Smooth muscle cell (in vitro differentiated cells): ENCODE measurements at regions not wholly inside any gene's neighbourhood (a gene's known extent, or its start where the extent isn't known, plus 50 kb on each side); places are given as distances from the start of the nearest gene placed in this dataset.

Source experiments
- DNase-seq: peaks from one replicate; lab custom pipeline; 2025; ENCODE audit not compliant: unreplicated experiment; lab: John Stamatoyannopoulos, UW
- H2AFZ ChIP-seq: fragments of 200-600 bp; sonication (generic); 2 replicates; pipeline ENCODE4 v1.6.0; 2016; ENCODE audit warnings: antibody characterized with exemption, low read depth, mild to moderate bottlenecking
- H3F3A ChIP-seq: fragments of 200-600 bp; sonication (generic); 2 replicates; pipeline ENCODE4 v1.6.0; 2017; ENCODE audit warnings: antibody characterized with exemption, low read depth
- H3K27ac ChIP-seq: fragments of 200-600 bp; sonication (generic); 2 replicates; pipeline ENCODE4 v1.5.1; 2016; ENCODE audit warnings: low read depth, mild to moderate bottlenecking
- H3K27me3 ChIP-seq: fragments of 200-600 bp; sonication (generic); 2 replicates; pipeline ENCODE4 v1.6.1; 2016; ENCODE audit warnings: low read depth, mild to moderate bottlenecking
- H3K36me3 ChIP-seq: fragments of 200-600 bp; sonication (generic); 2 replicates; pipeline ENCODE4 v1.5.1; 2016; ENCODE audit warnings: low read depth
- H3K4me1 ChIP-seq: fragments of 200-600 bp; sonication (generic); 2 replicates; pipeline ENCODE4 v1.5.1; 2016; ENCODE audit warnings: low read depth
- H3K4me2 ChIP-seq: fragments of 200-600 bp; sonication (generic); 2 replicates; pipeline ENCODE4 v1.6.0; 2016; ENCODE audit warnings: mild to moderate bottlenecking
- H3K4me3 ChIP-seq: fragments of 200-600 bp; sonication (generic); 2 replicates; pipeline ENCODE4 v1.5.1; 2016; ENCODE audit warnings: mild to moderate bottlenecking
- H3K79me2 ChIP-seq: fragments of 200-600 bp; sonication (generic); 2 replicates; pipeline ENCODE4 v1.6.0; 2016; ENCODE audit warnings: low read depth, mild to moderate bottlenecking
- H3K9ac ChIP-seq: fragments of 200-600 bp; sonication (generic); 2 replicates; pipeline ENCODE4 v1.6.0; 2016; ENCODE audit warnings: low read depth
- H3K9me3 ChIP-seq: fragments of 200-600 bp; sonication (generic); replicated peaks from 2 replicates; pipeline ENCODE4 v1.5.1; 2016; ENCODE audit warnings: low read depth
- H4K20me1 ChIP-seq: fragments of 200-600 bp; sonication (generic); 2 replicates; pipeline ENCODE4 v1.6.0; 2016; ENCODE audit warnings: low read depth
- CTCF ChIP-seq: fragments of 200-600 bp; sonication (generic); IDR thresholded peaks from 2 replicates; pipeline ENCODE4 v1.5.1; 2017; ENCODE audit warnings: borderline replicate concordance, mild to moderate bottlenecking, antibody characterized with exemption; ENCODE audit not compliant: insufficient read depth, poor library complexity, severe bottlenecking
- WGBS: methylation state at CpG from one replicate; pipeline ENCODE4 v1.1.7; 2016; ENCODE audit warnings: low lambda C conversion rate; 5-methylcytosine and 5-hydroxymethylcytosine counted together

- Histone ChIP-seq H3K27me3 (no peaks in the 10 kb centered on the region), H4K20me1 (no peaks in the 10 kb centered on the region), H3K36me3 (no peaks in the 10 kb centered on the region), H3K4me3 (no peak overlapping the region), H3K9me3 (no peaks in the 10 kb centered on the region), H3K79me2 (no peaks in the 10 kb centered on the region), H2AFZ (no peak overlapping the region), H3F3A (no peaks in the 10 kb centered on the region), H3K4me2 (no peak overlapping the region), H3K9ac (no peak overlapping the region), H3K4me1 (no peaks in the 10 kb centered on the region), H3K27ac (no peak overlapping the region)
- WGBS, result 94% methylated on average over 3 of the region's 3 CpGs
- no peak for DNase-seq
- no peak for TF ChIP-seq CTCF
Measured at GRCh38 chr6:66788579-66788978, 1081.6 kb upstream of the EYS start.

GRCh38 chr6:66772800-66773199 is 1065.8 kb upstream of the EYS start:
- WGBS, result 31% methylated on average over 2 of the region's 2 CpGs
- no peak overlapping the region for H2AFZ ChIP-seq

GRCh38 chr6:66771626-66772025 is 1064.6 kb upstream of the EYS start:
- Histone ChIP-seq H2AFZ (no peak overlapping the region), H3K27ac (no peak overlapping the region), H3K4me3 (no peak overlapping the region), H3F3A (no peaks in the 10 kb centered on the region), H3K4me2 (no peak overlapping the region), H3K9ac (no peak overlapping the region), H3K9me3 (no peaks in the 10 kb centered on the region), H3K4me1 (no peaks in the 10 kb centered on the region), H3K27me3 (no peaks in the 10 kb centered on the region), H4K20me1 (no peaks in the 10 kb centered on the region), H3K36me3 (no peaks in the 10 kb centered on the region), H3K79me2 (no peaks in the 10 kb centered on the region)
- WGBS, result 84% methylated on average over 2 of the region's 2 CpGs
- TF ChIP-seq CTCF, result no peak
- DNase-seq, result no peak

More at GRCh38 chr6:66772800-66773199, 1065.8 kb upstream of the EYS start:
- H3K9ac ChIP-seq, result no peak overlapping the region
- H3K27ac ChIP-seq, result peak overlapping the region; percentile 45
- no peak for TF ChIP-seq CTCF
- H3K27me3 ChIP-seq, result no peaks in the 10 kb centered on the region
- no peaks in the 10 kb centered on the region for H3F3A ChIP-seq
- peak overlapping the region; percentile 11 for H3K4me2 ChIP-seq
- no peaks in the 10 kb centered on the region for H3K79me2 ChIP-seq
- H3K4me1 ChIP-seq, result no peaks in the 10 kb centered on the region
- H3K9me3 ChIP-seq, result no peaks in the 10 kb centered on the region
- no peaks in the 10 kb centered on the region for H3K36me3 ChIP-seq
- no peak overlapping the region for H3K4me3 ChIP-seq
- H4K20me1 ChIP-seq, result no peaks in the 10 kb centered on the region
- DNase-seq, result no peak

GRCh38 chr6:66751630-66752029 is 1044.6 kb upstream of the EYS start:
- H2AFZ ChIP-seq, result no peak overlapping the region
- TF ChIP-seq CTCF, result no peak
- no peaks in the 10 kb centered on the region for H3F3A ChIP-seq
- no peaks in the 10 kb centered on the region for H4K20me1 ChIP-seq
- no peak for DNase-seq
- H3K4me2 ChIP-seq, result no peak overlapping the region
- H3K4me3 ChIP-seq, result no peak overlapping the region
- H3K27ac ChIP-seq, result no peak overlapping the region
- H3K36me3 ChIP-seq, result no peaks in the 10 kb centered on the region
- no peaks in the 10 kb centered on the region for H3K4me1 ChIP-seq
- no peaks in the 10 kb centered on the region for H3K9me3 ChIP-seq
- no peaks in the 10 kb centered on the region for H3K79me2 ChIP-seq
- H3K27me3 ChIP-seq, result no peaks in the 10 kb centered on the region
- no peak overlapping the region for H3K9ac ChIP-seq
